Esophagus (tissue), 2 donors: ENCODE measurements at regions not wholly inside any gene's neighbourhood (a gene's known extent, or its start where the extent isn't known, plus 50 kb on each side); places are given as distances from the start of the nearest gene placed in this dataset.

Experiments used
- H3K27ac ChIP-seq, 2 donors: one replicate each; pipeline ENCODE4 v1.5.1; 2013; ENCODE audit warnings: low read depth in 2 of 2, mild to moderate bottlenecking in 2 of 2, inconsistent platforms in 1 of 2, low read length in 1 of 2, moderate library complexity in 1 of 2
- H3K27me3 ChIP-seq, 2 donors: one replicate each; pipeline ENCODE4 v1.6.1; 2013; ENCODE audit warnings: low read length in 2 of 2, control low read depth in 1 of 2, mild to moderate bottlenecking in 1 of 2; ENCODE audit not compliant: insufficient read depth in 2 of 2, control insufficient read depth in 1 of 2
- H3K36me3 ChIP-seq, 2 donors: one replicate each; pipeline ENCODE4 v1.6.1; 2013; ENCODE audit warnings: low read length in 1 of 2; ENCODE audit not compliant: control insufficient read depth in 2 of 2, insufficient read depth in 2 of 2
- H3K4me1 ChIP-seq, 2 donors: one replicate each; pipeline ENCODE4 v1.6.1; 2013; ENCODE audit warnings: low read length in 1 of 2; ENCODE audit not compliant: control insufficient read depth in 2 of 2, insufficient read depth in 2 of 2
- H3K4me3 ChIP-seq, 2 donors: one replicate each; pipeline ENCODE4 v1.5.1; 2013; ENCODE audit warnings: low read length in 2 of 2, mild to moderate bottlenecking in 2 of 2, low read depth in 1 of 2, moderate library complexity in 1 of 2
- H3K9me3 ChIP-seq, 2 donors: one replicate each; pipeline ENCODE4 v1.6.1; 2013; ENCODE audit warnings: mild to moderate bottlenecking in 2 of 2, low read depth in 1 of 2, low read length in 1 of 2, moderate library complexity in 1 of 2; ENCODE audit not compliant: control insufficient read depth in 2 of 2, insufficient read depth in 1 of 2
- WGBS, 2 donors: extraction: QIAGEN DNeasy Blood & Tissue Kit; methylation state at CpG; one replicate each; pipeline ENCODE4 v1.1.7; 2013; 5-methylcytosine and 5-hydroxymethylcytosine counted together
- donor health status: healthy with polysubstance abuse.
- donor health status: Bipolar disorder and iron deficiency.

DNA sequence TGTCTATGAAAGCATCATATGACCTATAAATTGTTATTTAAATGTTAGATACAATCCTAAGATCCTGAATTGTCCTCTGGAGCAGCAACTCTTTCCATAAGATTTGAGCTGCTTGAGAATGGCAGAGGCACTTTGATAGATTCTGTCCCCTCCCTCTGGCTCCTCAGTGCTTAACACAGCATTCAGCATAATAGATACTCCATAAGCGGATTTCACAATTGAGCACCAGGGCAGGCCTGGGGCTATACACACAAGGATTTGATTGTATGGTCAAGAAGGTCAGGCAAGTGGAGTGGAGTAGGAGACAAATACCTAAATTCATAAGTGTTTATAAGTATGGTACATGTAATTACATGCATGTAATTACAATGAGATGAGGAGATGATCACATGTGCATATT lies 96.3 kb downstream of the FOXD1 start:
- no peaks in the 10 kb centered on the region for H3K27me3 ChIP-seq
- H3K27ac ChIP-seq = no peak overlapping the region
- H3K4me1 ChIP-seq = no peaks in the 10 kb centered on the region
- 85 to 86% methylated on average over 1 of the region's 1 CpG for WGBS, 2 donors
- peaks cover 0 to 5% of the 10 kb centered on the region in 2 donors for H3K9me3 ChIP-seq
- H3K36me3 ChIP-seq = no peaks in the 10 kb centered on the region
- no peak overlapping the region for H3K4me3 ChIP-seq

DNA sequence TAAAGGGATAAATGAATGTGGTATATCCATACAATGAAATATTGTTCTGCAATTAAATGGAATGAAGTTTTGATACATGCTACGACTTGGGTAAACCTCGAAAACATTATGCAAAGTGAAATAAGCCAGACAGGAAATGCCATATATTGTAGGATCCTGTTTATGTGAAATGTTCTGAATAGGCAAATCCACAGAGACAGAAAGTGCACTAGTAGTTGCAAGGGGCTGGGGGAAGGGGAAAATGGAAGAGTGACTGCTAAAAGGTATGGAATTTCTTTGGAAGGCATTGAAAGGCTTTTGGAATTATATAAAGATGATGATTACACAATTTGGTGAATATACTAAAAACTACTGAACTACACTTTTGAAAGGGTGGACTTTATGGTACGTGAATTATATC lies 97.0 kb downstream of the FOXD1 start:
- Histone ChIP-seq H3K27ac (no peak overlapping the region), H3K27me3 (no peaks in the 10 kb centered on the region), H3K4me1 (no peaks in the 10 kb centered on the region), H3K36me3 (no peaks in the 10 kb centered on the region), H3K9me3 (peaks cover 0 to 5% of the 10 kb centered on the region in 2 donors), H3K4me3 (no peak overlapping the region)
- WGBS, 2 donors = 51 to 55% methylated on average over 3 of the region's 3 CpGs

DNA sequence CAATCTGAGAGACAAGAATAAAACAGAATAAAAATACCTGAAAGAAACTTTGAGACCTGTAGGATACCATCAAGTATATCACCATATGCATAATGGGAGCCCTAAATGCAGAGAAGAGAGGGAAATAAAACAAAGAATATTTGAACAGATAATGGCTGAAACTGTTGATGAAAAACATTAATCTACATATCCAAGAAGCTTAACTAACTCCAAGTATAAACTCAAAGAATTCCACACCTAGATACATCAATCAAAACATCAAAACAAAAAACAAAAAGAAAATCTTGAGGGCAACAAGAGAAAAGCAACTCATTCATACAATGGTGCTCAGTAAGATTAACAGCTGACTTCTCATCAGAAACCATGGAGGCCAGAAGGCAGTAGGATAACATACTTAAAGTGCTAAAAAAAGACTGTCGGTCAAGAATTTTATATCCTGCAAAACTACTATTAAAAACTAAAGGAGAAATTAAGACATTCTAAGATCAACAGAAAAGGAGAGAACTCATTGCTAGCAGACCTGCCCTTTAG lies 101.6 kb downstream of the FOXD1 start:
- Histone ChIP-seq H3K4me3 (no peak overlapping the region), H3K4me1 (no peaks in the 10 kb centered on the region), H3K27ac (no peak overlapping the region), H3K27me3 (peaks cover 0 to 2% of the 10 kb centered on the region in 2 donors), H3K9me3 (peaks cover 0 to 5% of the 10 kb centered on the region in 2 donors), H3K36me3 (no peaks in the 10 kb centered on the region)
- 95 to 96% methylated on average over 1 of the region's 1 CpG for WGBS, 2 donors

DNA sequence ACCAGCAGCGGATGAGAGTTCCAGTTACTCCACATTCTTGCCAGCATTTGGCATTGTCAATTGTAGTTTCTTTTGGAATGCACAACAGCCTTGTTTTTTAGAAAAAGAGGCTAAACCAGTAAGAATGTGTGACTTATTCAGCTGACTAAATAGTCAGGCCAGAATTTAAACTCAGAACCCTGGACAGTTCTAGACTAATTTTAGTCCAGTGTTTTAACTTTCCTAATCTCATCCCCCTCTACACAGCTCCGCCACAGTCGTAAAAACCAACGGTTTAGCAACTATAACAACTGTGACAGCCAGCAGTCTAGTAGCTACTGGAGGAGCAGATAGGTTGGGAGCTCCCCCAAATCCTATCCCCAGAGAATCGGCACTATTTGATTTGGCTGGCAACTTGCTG lies 103.7 kb downstream of the FOXD1 start:
- WGBS, 2 donors = 85 to 87% methylated on average over 5 of the region's 5 CpGs
- H3K27ac ChIP-seq = no peak overlapping the region
- peaks cover 0 to 11% of the 10 kb centered on the region in 2 donors for H3K9me3 ChIP-seq
- no peak overlapping the region for H3K4me3 ChIP-seq
- no peaks in the 10 kb centered on the region for H3K4me1 ChIP-seq
- H3K27me3 ChIP-seq = peaks cover 0 to 2% of the 10 kb centered on the region in 2 donors
- no peaks in the 10 kb centered on the region for H3K36me3 ChIP-seq

DNA sequence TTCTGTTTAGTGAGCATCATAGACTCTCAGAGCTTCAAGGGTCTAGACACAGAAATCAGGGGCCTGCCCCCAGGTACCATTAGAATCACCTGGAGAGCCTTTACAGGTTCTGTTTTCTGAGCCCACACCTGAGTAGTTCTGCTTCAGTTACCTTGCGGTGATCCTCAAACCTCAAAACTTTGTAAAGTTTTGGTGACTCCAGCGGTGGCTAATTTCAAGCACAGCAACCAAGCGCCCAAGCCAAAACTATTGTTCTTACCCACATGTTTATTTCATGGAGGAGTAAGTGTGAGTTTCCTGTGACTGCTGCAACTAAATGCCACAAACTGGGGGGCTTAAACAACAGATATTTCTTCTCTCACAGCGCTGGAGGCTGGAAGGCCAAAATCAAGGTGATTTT lies 108.9 kb downstream of the FOXD1 start:
- WGBS, 2 donors = 92 to 95% methylated on average over 4 of the region's 4 CpGs

DNA sequence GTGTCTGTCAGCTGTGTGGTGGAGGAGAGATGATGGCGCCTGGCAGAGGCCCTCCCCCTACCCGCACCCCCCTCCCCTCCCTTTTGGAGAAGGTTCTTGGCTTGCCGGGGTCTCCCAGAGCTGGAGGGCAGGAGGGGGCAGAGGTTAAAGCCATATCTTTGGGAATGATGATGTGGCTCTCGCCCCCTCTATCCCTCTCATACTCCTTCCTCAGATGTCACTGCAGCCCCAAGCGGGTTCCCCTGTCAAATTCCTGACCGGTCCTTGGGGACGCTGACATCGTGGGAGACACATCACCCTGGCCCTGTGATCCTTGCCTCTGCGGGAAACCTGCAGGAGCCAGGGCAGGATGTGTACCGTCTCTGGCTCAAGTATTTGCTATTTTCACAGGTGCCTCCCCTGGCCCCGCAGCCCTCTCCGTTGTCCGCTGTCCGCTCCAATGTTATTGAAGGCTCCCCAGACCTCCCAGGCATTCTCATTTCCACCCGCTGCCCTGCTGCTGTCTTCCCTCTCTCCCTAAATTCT lies 109.5 kb downstream of the FOXD1 start:
- H3K27me3 ChIP-seq = peaks cover 0 to 4% of the 10 kb centered on the region in 2 donors
- no peaks in the 10 kb centered on the region for H3K4me1 ChIP-seq
- no peak overlapping the region for H3K27ac ChIP-seq
- 53 to 66% methylated on average over 15 of the region's 15 CpGs for WGBS, 2 donors
- H3K9me3 ChIP-seq = peaks cover 0 to 5% of the 10 kb centered on the region in 2 donors
- no peaks in the 10 kb centered on the region for H3K36me3 ChIP-seq
- no peak overlapping the region for H3K4me3 ChIP-seq

More for the DNA sequence above, 108.9 kb downstream of the FOXD1 start:
- Histone ChIP-seq H3K27ac (no peak overlapping the region), H3K4me1 (no peaks in the 10 kb centered on the region), H3K27me3 (peaks cover under 1 to 4% of the 10 kb centered on the region in 2 donors), H3K4me3 (no peak overlapping the region), H3K36me3 (no peaks in the 10 kb centered on the region), H3K9me3 (peaks cover 0 to 5% of the 10 kb centered on the region in 2 donors)

DNA sequence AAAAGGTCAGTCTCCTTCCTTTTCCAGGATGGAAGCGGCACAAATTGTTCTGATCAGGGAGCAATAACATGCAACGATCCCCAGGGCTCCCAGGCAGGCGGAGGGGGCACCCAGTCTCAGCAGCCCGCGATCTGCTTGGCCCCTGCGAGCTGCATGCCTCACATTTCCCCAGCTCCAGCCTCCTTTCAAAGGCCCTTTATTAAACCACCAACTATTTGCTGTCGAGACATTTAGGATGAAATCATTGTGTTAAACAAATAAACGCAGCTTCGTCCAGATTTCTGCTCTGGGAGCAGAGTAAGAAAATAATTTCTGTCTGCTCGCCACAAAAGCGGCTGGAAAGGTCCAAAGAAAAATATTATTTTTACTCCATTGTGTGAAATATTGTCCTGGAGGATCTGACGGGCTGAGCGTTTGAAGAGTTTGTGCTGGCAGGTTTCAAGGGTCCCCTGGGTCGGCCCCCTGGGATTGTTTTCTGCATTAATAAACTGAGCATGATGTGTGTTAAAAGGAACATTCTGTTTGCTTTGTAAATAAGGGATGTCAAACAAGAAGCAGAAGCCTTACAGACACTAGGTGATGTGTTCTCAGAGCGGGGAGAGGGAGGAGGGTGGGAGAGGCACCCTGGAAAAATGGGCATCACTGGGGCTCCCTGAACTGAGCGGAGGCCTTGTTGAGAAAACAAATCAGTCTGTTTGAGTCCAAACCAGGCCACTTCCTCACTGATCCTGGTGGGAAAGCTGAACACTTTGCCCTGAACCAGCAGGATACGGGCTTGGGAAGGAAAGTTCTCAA lies 110.1 kb downstream of the FOXD1 start:
- Histone ChIP-seq H3K4me3 (no peak overlapping the region), H3K9me3 (peaks cover 0 to 5% of the 10 kb centered on the region in 2 donors), H3K4me1 (no peaks in the 10 kb centered on the region), H3K27me3 (peaks cover 0 to 4% of the 10 kb centered on the region in 2 donors), H3K27ac (no peak overlapping the region), H3K36me3 (no peaks in the 10 kb centered on the region)
- WGBS, 2 donors = 52 to 59% methylated on average over 17 of the region's 17 CpGs

DNA sequence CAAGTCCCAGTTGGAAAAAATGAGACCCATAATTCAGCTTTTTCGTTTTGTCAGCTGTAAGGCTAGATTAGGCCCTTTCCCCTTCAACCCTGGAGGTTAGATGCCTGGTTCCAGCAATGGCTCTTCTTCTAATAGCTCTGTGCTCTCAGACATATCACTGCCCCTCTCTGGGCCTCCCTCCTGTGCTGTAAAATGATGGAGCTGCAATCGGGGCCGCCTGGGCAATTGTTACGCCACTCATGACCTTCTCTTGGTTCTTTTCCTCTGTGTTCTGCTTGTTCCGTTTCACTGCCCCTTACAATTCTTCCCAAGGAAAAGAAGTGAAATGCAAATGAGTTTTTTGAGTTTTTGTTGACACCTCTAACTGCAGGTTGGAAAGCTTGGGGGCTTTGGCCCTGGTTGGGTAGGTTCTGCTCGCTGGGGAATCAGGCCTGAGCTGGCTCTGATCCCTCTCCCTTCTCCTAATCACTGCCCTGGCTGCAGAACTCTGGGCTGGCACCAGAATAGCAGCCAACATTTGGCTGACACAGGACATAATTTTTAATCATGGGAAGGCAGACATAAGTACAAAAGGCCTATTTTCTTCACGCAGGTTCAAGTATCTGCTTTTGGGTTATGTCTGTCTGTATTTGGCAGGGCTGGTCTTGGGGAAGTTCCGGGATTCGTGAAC lies 110.9 kb downstream of the FOXD1 start:
- H3K27ac ChIP-seq = no peak overlapping the region
- H3K9me3 ChIP-seq = peaks cover 0 to 5% of the 10 kb centered on the region in 2 donors
- peaks cover 3 to 4% of the 10 kb centered on the region in 2 donors for H3K27me3 ChIP-seq
- H3K36me3 ChIP-seq = no peaks in the 10 kb centered on the region
- H3K4me3 ChIP-seq = no peak overlapping the region
- no peaks in the 10 kb centered on the region for H3K4me1 ChIP-seq
- WGBS, 2 donors = 66 to 67% methylated on average over 9 of the region's 9 CpGs

DNA sequence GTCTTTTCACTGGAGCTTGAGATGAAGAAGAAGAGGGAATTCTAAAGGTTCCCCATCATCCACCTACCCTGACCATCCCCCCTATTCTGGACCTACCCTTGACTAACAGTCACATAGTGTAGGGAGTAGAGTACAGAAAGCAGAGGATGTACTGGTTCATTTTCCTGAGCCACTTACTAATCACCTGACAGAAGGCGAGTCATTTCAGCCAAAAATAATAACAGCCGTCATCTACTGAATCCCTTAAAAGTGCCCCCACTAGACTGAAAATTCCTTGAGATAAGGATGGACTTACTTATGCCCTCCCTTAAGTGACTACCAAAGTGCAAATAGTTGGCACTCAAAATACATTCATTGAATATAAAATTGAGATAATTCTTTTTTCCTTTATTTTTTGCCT lies 112.2 kb downstream of the FOXD1 start:
- H3K27me3 ChIP-seq = peaks cover 4% of the 10 kb centered on the region in 2 donors
- no peak overlapping the region for H3K27ac ChIP-seq
- no peak overlapping the region for H3K4me3 ChIP-seq
- H3K4me1 ChIP-seq = no peaks in the 10 kb centered on the region
- no peaks in the 10 kb centered on the region for H3K36me3 ChIP-seq
- H3K9me3 ChIP-seq = peaks cover 0 to 5% of the 10 kb centered on the region in 2 donors
- WGBS, 2 donors = 73 to 82% methylated on average over 2 of the region's 2 CpGs
